ENCODE measurements at regions not wholly inside any gene's neighbourhood (a gene's known extent, or its start where the extent isn't known, plus 50 kb on each side); places are given as distances from the start of the nearest gene placed in this dataset.
"Not testable (repeated sequence)": the region's sequence is repeated elsewhere in the genome, so short reads cannot be mapped to it uniquely, and the experiment has no call there.

- no peak for DNase-seq (ENCODE audit: low read depth)
- no peak for TF ChIP-seq CTCF (IDR thresholded peaks at IDR 0.05; ENCODE audit: control insufficient read depth, insufficient read depth, low read depth, low read length, missing control alignments)
- H3K4me3 ChIP-seq (ENCODE audit: control insufficient read depth, low read depth, low read length): no peak overlapping the region
Observed at GRCh38 chr20:47428851-47429336, 72.4 kb upstream of the ZMYND8 start.

- no peak overlapping the region for H3K4me3 ChIP-seq (ENCODE audit: control insufficient read depth, low read depth, low read length)
- TF ChIP-seq CTCF (IDR thresholded peaks at IDR 0.05; ENCODE audit: control insufficient read depth, insufficient read depth, low read depth, low read length, missing control alignments): no peak
- no peak for DNase-seq (ENCODE audit: low read depth)
Observed at GRCh38 chr20:47429409-47429808, 72.3 kb upstream of the NCOA3 start.

- no peak for DNase-seq (ENCODE audit: low read depth)
- TF ChIP-seq CTCF (IDR thresholded peaks at IDR 0.05; ENCODE audit: control insufficient read depth, insufficient read depth, low read depth, low read length, missing control alignments): no peak
- no peak overlapping the region for H3K4me3 ChIP-seq (ENCODE audit: control insufficient read depth, low read depth, low read length)
Observed at GRCh38 chr20:47430862-47431588, 70.7 kb upstream of the NCOA3 start.

GRCh38 chr20:47432834-47433210 is 68.9 kb upstream of the NCOA3 start:
- DNase-seq (ENCODE audit: low read depth): no peak
- TF ChIP-seq CTCF (IDR thresholded peaks at IDR 0.05; ENCODE audit: control insufficient read depth, insufficient read depth, low read depth, low read length, missing control alignments): no peak
- no peak overlapping the region for H3K4me3 ChIP-seq (ENCODE audit: control insufficient read depth, low read depth, low read length)

- H3K4me3 ChIP-seq (ENCODE audit: control insufficient read depth, low read depth, low read length): not testable (repeated sequence)
- DNase-seq (ENCODE audit: low read depth): peak; percentile 54
Observed at GRCh38 chr20:47434128-47434779, 67.4 kb upstream of the NCOA3 start.

GRCh38 chr20:47438464-47439381 is 63.0 kb upstream of the NCOA3 start:
- no peak for DNase-seq (ENCODE audit: low read depth)
- no peak for TF ChIP-seq CTCF (IDR thresholded peaks at IDR 0.05; ENCODE audit: control insufficient read depth, insufficient read depth, low read depth, low read length, missing control alignments)
- H3K4me3 ChIP-seq (ENCODE audit: control insufficient read depth, low read depth, low read length): no peak overlapping the region
